HUES48 (cell line): ENCODE measurements at regions not wholly inside any gene's neighbourhood (a gene's known extent, or its start where the extent isn't known, plus 50 kb on each side); places are given as distances from the start of the nearest gene placed in this dataset.

Source experiments
- H3K27ac ChIP-seq: one replicate; pipeline ENCODE4 v1.7.0; 2013; ENCODE audit warnings: low read depth, low read length, inconsistent platforms
- H3K27me3 ChIP-seq: 2 replicates; pipeline ENCODE4 v1.6.1; 2013; ENCODE audit warnings: mild to moderate bottlenecking, low read length; ENCODE audit not compliant: control insufficient read depth, insufficient read depth
- H3K36me3 ChIP-seq: 2 replicates; pipeline ENCODE4 v1.6.1; 2013; ENCODE audit warnings: low read length; ENCODE audit not compliant: control insufficient read depth, insufficient read depth
- H3K4me1 ChIP-seq: 2 replicates; pipeline ENCODE4 v1.6.1; 2013; ENCODE audit warnings: mild to moderate bottlenecking, low read length; ENCODE audit not compliant: control insufficient read depth, insufficient read depth
- H3K4me3 ChIP-seq: 2 replicates; pipeline ENCODE4 v1.5.1; 2013; ENCODE audit warnings: mild to moderate bottlenecking, low read depth, low read length
- H3K9ac ChIP-seq: 2 replicates; pipeline ENCODE4 v1.6.1; 2013; ENCODE audit warnings: mild to moderate bottlenecking, low read depth, low read length, moderate library complexity
- H3K9me3 ChIP-seq: 2 replicates; pipeline ENCODE4 v1.6.1; 2013; ENCODE audit warnings: low read length; ENCODE audit not compliant: control insufficient read depth, insufficient read depth

DNA sequence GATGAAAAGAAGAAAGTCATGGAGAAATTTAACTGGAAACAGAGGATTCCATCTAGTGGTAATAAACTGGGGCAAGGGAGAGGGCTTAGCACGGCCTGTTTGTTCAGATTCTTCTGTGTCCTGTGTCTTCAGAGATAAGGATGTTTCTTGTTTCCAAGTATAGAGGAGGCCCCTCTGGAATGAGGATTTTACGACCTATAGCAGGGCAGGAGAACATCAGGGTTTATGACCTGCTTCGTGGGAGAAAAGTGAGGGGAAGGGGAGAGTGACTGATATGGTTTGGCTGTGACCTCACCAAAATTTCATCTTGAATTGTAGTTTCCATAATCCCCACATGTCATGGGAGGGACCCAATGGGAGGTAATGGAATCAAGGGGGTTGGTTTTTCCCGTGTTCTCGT is 93.0 kb upstream of the LDB2 start:
- H3K4me1 ChIP-seq: peaks cover 29% of the 10 kb centered on the region
- H3K27me3 ChIP-seq: no peaks in the 10 kb centered on the region
- H3K9me3 ChIP-seq: no peaks in the 10 kb centered on the region
- H3K27ac ChIP-seq: no peak overlapping the region
- no peak overlapping the region for H3K4me3 ChIP-seq
- no peaks in the 10 kb centered on the region for H3K36me3 ChIP-seq
- H3K9ac ChIP-seq: no peak overlapping the region

DNA sequence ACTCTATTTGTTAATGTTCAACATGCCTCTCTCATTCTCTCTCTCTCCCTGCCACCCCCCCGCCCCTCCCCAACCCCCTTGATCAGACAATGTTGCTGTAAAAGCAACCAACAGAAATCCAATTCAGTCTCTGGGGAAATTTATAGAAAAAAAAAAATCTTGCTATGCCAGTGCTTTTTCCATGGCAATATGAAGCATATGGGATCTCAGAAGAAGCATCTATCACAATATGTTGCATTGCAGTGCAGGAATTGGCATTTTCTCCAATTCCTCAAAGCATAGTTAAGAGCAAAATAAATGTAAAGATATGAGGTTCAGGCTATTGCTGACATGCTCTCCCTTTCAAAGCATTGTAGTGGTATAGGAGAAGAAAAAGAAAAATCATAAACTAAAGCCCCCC is 90.9 kb upstream of the LDB2 start:
- Histone ChIP-seq H3K4me3 (no peak overlapping the region), H3K9me3 (no peaks in the 10 kb centered on the region), H3K36me3 (no peaks in the 10 kb centered on the region), H3K4me1 (peaks cover 11% of the 10 kb centered on the region; the same call in 1 of the 2 replicates), H3K9ac (no peak overlapping the region), H3K27ac (no peak overlapping the region), H3K27me3 (no peaks in the 10 kb centered on the region)

DNA sequence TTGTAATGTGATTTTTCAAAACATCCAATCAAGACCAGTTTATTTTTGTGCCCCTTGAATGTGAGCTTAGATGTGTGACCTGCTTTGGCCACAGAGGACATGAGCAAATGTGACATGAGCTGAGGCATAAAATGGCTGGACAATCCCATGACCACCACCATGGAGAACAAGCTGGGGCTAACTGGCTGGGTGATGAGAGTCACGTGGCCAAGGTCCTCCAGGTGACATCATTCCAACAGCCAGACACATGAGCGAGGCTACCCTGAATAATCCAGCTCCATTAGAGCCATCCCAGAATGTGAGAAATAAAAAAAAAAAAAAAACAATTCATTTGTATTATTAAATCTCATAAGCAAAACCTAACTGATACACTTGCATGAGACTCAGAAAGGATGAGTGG is 90.4 kb upstream of the LDB2 start:
- H3K36me3 ChIP-seq: no peaks in the 10 kb centered on the region
- H3K9ac ChIP-seq: no peak overlapping the region
- no peak overlapping the region for H3K4me3 ChIP-seq
- no peaks in the 10 kb centered on the region for H3K9me3 ChIP-seq
- H3K27me3 ChIP-seq: no peaks in the 10 kb centered on the region
- H3K4me1 ChIP-seq: peaks cover 5% of the 10 kb centered on the region; the same call in 1 of the 2 replicates
- no peak overlapping the region for H3K27ac ChIP-seq

DNA sequence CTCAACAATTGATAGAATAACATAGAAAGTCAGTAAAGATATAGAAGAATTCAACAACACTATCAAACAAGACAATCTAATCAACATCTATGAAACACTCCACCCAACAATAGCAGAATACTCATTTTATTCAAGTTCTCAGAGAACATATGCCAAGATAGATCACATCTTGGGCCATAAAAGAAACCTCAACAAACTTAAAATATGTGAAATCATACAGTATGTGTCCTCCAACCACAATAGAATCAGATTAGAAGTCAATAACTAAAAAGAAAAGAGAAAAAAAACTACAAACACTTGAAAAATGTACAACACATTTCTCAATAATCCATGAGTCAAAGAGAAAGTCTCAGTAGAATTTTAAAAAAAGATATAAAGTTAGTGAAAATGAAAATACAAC is 78.6 kb upstream of the LDB2 start:
- no peak overlapping the region for H3K9ac ChIP-seq
- no peaks in the 10 kb centered on the region for H3K27me3 ChIP-seq
- H3K4me1 ChIP-seq: 0 out of 2 replicates have a peak, but pooled peaks cover 3% of the 10 kb centered on the region
- no peak overlapping the region for H3K27ac ChIP-seq
- no peaks in the 10 kb centered on the region for H3K9me3 ChIP-seq
- H3K4me3 ChIP-seq: no peak overlapping the region
- no peaks in the 10 kb centered on the region for H3K36me3 ChIP-seq

DNA sequence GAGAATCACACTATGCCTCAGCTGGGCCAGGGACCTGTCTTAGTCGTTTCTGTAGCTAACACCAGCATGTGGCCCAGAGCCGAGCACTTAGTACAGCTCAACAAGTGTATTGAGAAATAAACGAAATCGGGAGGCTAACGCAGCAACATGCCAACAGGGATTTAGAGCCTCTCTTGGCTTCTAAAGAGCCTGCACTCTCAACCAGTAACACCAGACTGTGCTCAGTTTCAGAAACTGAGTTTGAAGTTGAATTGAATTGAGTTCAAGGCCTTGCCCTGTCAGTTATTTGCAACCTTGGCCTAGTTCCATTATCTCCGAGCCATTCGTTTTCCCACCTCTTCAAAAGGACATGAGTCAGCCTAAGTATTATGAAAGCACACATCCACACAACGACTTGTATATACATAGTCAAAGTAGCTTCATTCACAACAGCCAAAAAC is 71.3 kb upstream of the LDB2 start:
- Histone ChIP-seq H3K9me3 (no peaks in the 10 kb centered on the region), H3K4me3 (no peak overlapping the region), H3K27ac (no peak overlapping the region), H3K4me1 (no peaks in the 10 kb centered on the region), H3K9ac (no peak overlapping the region), H3K27me3 (no peaks in the 10 kb centered on the region), H3K36me3 (no peaks in the 10 kb centered on the region)

DNA sequence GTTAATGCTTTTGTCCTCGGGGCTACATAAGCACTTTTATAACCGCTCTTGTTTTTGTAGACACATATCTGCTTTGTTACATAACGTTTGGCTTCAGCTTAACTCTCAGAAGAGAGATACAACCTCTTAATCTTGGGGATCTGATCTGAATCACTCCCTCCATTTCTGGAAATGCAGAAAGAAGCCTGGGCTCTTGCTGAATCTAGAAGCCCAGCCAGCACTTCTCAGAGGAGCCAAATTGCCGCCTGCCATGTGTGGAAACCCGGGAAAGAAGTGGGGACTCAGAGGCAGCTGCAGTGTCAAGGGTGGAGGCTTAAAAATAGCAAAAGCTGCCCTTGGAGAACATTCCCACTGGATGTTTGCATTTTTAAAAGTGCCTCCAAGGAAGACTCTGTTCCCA is 69.3 kb upstream of the LDB2 start:
- H3K9ac ChIP-seq: no peak overlapping the region
- H3K4me1 ChIP-seq: no peaks in the 10 kb centered on the region
- H3K27me3 ChIP-seq: no peaks in the 10 kb centered on the region
- H3K36me3 ChIP-seq: no peaks in the 10 kb centered on the region
- no peaks in the 10 kb centered on the region for H3K9me3 ChIP-seq
- no peak overlapping the region for H3K27ac ChIP-seq
- H3K4me3 ChIP-seq: no peak overlapping the region

DNA sequence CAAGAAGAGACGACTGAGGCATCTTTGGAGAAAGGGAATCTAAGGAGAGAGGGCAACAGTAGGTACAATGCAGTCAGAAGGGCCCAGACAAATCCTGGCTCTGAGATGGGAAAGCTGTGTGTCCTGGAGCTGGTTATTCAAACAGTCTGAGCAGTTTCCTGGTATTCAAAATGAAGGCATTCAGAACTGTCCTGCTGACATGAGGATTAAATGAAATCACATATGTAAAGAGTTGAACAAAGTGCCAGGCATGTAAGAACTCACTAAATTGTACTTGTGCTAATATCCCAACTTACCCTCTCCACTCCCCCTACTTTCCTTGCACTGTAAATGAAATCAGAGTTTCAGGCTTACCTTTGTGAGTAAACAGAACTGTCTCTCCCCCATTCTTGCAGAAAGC is 60.9 kb upstream of the LDB2 start:
- 0 out of 2 replicates have a peak, but pooled peaks cover 4% of the 10 kb centered on the region for H3K9me3 ChIP-seq
- H3K27ac ChIP-seq: no peak overlapping the region
- no peaks in the 10 kb centered on the region for H3K36me3 ChIP-seq
- H3K4me1 ChIP-seq: peaks cover 9% of the 10 kb centered on the region
- H3K4me3 ChIP-seq: no peak overlapping the region
- no peaks in the 10 kb centered on the region for H3K27me3 ChIP-seq
- H3K9ac ChIP-seq: no peak overlapping the region

DNA sequence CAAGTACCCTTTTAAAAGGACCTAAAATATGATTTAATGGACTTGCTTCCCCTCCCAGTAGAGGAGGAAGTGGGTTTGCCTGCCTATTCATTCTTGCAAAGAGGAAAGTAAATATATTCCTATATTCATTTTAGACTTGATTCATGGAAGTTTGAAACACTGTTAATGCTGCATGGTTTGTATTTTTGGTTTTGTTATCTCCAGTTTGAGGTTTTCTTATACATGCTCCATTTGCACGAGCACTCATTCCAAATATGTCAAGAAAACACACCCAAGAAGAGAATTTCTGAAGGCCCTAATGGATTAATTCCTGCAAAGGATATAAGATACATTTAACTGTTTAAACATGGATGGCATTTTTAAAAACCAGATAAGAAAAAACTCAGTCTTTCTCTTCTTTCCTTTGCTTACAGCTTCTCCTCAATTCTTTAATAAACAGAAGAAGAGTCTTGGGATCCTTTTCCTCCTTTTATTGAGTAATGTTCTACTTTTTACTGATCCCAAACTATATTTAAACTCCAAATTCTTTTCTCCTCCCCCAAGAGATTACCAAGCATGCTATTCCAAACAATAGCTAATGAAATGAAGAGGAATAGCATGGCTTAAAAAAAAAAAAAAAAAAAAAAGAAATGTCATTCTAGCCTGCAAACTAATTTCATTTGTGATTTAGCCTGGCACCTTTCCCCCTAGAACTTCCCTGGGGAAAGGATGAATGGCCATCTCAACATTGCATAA is 54.6 kb upstream of the LDB2 start:
- H3K4me3 ChIP-seq: no peak overlapping the region
- no peaks in the 10 kb centered on the region for H3K4me1 ChIP-seq
- H3K27ac ChIP-seq: no peak overlapping the region
- H3K36me3 ChIP-seq: no peaks in the 10 kb centered on the region
- H3K27me3 ChIP-seq: no peaks in the 10 kb centered on the region
- H3K9ac ChIP-seq: no peak overlapping the region
- no peaks in the 10 kb centered on the region; the same call in 1 of the 2 replicates for H3K9me3 ChIP-seq

DNA sequence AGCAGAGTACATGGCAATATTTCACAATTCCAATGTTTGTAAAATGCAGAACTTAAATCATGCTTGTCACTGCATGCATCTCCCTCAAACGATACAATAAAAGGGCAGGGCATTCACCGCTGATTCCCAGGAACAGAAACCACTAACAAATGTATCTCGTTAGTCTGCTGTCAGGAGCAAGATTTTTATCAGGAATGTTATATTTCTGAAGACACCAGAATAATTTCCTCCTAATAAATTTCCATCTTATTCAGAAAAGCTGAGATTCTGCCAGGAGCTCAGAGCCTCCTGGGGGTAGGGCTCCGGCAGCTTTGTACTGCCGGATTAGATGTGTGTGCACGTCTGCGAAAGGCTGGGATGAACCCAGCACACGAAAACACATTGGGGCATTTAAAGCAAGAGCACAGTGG is 54.0 kb upstream of the LDB2 start:
- Histone ChIP-seq H3K4me3 (no peak overlapping the region), H3K27ac (no peak overlapping the region), H3K36me3 (no peaks in the 10 kb centered on the region), H3K9ac (no peak overlapping the region), H3K4me1 (no peaks in the 10 kb centered on the region), H3K9me3 (no peaks in the 10 kb centered on the region; the same call in 1 of the 2 replicates), H3K27me3 (no peaks in the 10 kb centered on the region)
